H1 (cell line): ENCODE measurements at regions not wholly inside any gene's neighbourhood (a gene's known extent, or its start where the extent isn't known, plus 50 kb on each side); places are given as distances from the start of the nearest gene placed in this dataset.

Experiments used
- CTCF ChIA-PET: fragments of 300-600 bp; sonication (Branson Sonifier 250); formaldehyde crosslinking; loops from one replicate; lab custom pipeline; 2021; ENCODE audit not compliant: partially characterized antibody; lab: Charles Lee
- POLR2A ChIA-PET: fragments of 300-600 bp; sonication (Branson Sonifier 250); formaldehyde crosslinking; loops from one replicate; lab custom pipeline; 2021; ENCODE audit warnings: inconsistent platforms; ENCODE audit not compliant: partially characterized antibody; lab: Charles Lee
- DNase-seq, 2 experiments: peaks; one replicate each; pipeline versions ENCODE4 v3.0.0 to v3.0.0-alpha.2; 2010 to 2022; ENCODE audit warnings: low spot score in 2 of 2, low read depth in 1 of 2, mixed read lengths in 1 of 2
- FAIRE-seq: peaks from 2 replicates; lab custom pipeline; 2011; peaks lifted over from hg19 to GRCh38; lab: Jason Lieb, UNC
- H2AFZ ChIP-seq: 2 replicates; pipeline ENCODE4 v1.8.1; 2012; ENCODE audit warnings: low read length, inconsistent platforms
- H2AK5ac ChIP-seq: 2 replicates; pipeline ENCODE4 v1.6.1; 2013; ENCODE audit warnings: low read depth, low read length
- H2BK120ac ChIP-seq: replicated peaks from 2 replicates; pipeline ENCODE3; 2013; ENCODE audit warnings: low read depth, low read length, inconsistent platforms
- H2BK12ac ChIP-seq: 2 replicates; pipeline ENCODE4 v1.6.1; 2013; ENCODE audit warnings: low read depth, low read length
- H2BK15ac ChIP-seq: 2 replicates; pipeline ENCODE4 v1.6.1; 2013; ENCODE audit warnings: low read length
- H2BK20ac ChIP-seq: 2 replicates; pipeline ENCODE4 v1.6.1; 2013; ENCODE audit warnings: low read length
- H2BK5ac ChIP-seq: 2 replicates; pipeline ENCODE4 v1.6.1; 2013; ENCODE audit warnings: low read depth, low read length
- H3K14ac ChIP-seq: 2 replicates; pipeline ENCODE4 v1.6.1; 2013; ENCODE audit warnings: inconsistent platforms; ENCODE audit not compliant: insufficient read length
- H3K18ac ChIP-seq: 2 replicates; pipeline ENCODE4 v1.6.1; 2013; ENCODE audit warnings: low read length; ENCODE audit errors: extremely low read depth
- H3K23ac ChIP-seq: 2 replicates; pipeline ENCODE4 v1.6.1; 2013; ENCODE audit warnings: inconsistent platforms; ENCODE audit not compliant: insufficient read length
- H3K23me2 ChIP-seq: 2 replicates; pipeline ENCODE4 v1.6.1; 2013; ENCODE audit warnings: low read depth, low read length
- H3K27ac ChIP-seq: 2 replicates; pipeline ENCODE4 v1.6.1; 2011; ENCODE audit warnings: low read depth, low read length, inconsistent platforms
- H3K27me3 ChIP-seq, 4 experiments: replicated peaks in 1 of 4; 1 replicate in 1 of 4; 2 replicates in 3 of 4; pipeline versions ENCODE4 v1.6.1 to v1.8.1; 2011 to 2013; ENCODE audit warnings: low read length in 3 of 4, mild to moderate bottlenecking in 3 of 4, inconsistent platforms in 2 of 4, mixed read lengths in 2 of 4, moderate library complexity in 1 of 4; ENCODE audit not compliant: control insufficient read depth in 3 of 4, insufficient read depth in 3 of 4; ENCODE audit errors: extremely low read depth in 1 of 4
- H3K36me3 ChIP-seq, 4 experiments: 2 replicates each; pipeline versions ENCODE4 v1.6.1 to v1.8.1; 2011 to 2013; ENCODE audit warnings: mild to moderate bottlenecking in 4 of 4, low read length in 3 of 4, moderate library complexity in 2 of 4, control low read depth in 1 of 4, inconsistent platforms in 1 of 4; ENCODE audit not compliant: insufficient read depth in 4 of 4, control insufficient read depth in 2 of 4
- H3K4ac ChIP-seq: replicated peaks from 2 replicates; pipeline ENCODE3; 2013; ENCODE audit warnings: low read length, low read depth, mixed read lengths, inconsistent platforms; ENCODE audit not compliant: insufficient read length
- H3K4me1 ChIP-seq, 4 experiments: replicated peaks in 1 of 4; 1 replicate in 1 of 4; 2 replicates in 3 of 4; pipeline versions ENCODE4 v1.6.1 to v1.8.1; 2011 to 2013; ENCODE audit warnings: low read length in 3 of 4, inconsistent platforms in 2 of 4, mixed read lengths in 1 of 4; ENCODE audit not compliant: insufficient read depth in 4 of 4, control insufficient read depth in 3 of 4
- H3K4me2 ChIP-seq, 2 experiments: 2 replicates each; pipeline versions ENCODE4 v1.6.1 to v1.8.1; 2011 to 2013; ENCODE audit warnings: low read depth in 2 of 2, low read length in 2 of 2, control low read depth in 1 of 2, inconsistent platforms in 1 of 2, mild to moderate bottlenecking in 1 of 2; ENCODE audit not compliant: insufficient read depth in 1 of 2
- H3K4me3 ChIP-seq, 4 experiments: fragments of 200-600, 300-600 bp in 1 of 4; sonication (generic), shearing (Covaris generic), sonication (Bioruptor Twin) in 1 of 4; 2 replicates each; pipeline versions ENCODE4 v1.5.1 to v1.8.1; 2011 to 2016; ENCODE audit warnings: low read length in 4 of 4, low read depth in 3 of 4, control low read depth in 2 of 4, inconsistent platforms in 2 of 4, mild to moderate bottlenecking in 2 of 4, mixed read lengths in 1 of 4, moderate library complexity in 1 of 4; ENCODE audit not compliant: insufficient read depth in 2 of 4; ENCODE audit errors: extremely low read depth in 1 of 4
- H3K56ac ChIP-seq: replicated peaks from 2 replicates; pipeline ENCODE3; 2013; ENCODE audit warnings: low read depth, mild to moderate bottlenecking, mixed read lengths, low read length, inconsistent platforms; ENCODE audit not compliant: insufficient read length
- H3K79me1 ChIP-seq: 2 replicates; pipeline ENCODE4 v1.6.1; 2013; ENCODE audit warnings: low read depth, low read length, control low read depth
- H3K79me2 ChIP-seq, 2 experiments: 2 replicates each; pipeline versions ENCODE4 v1.6.1 to v1.8.1; 2012 to 2013; ENCODE audit warnings: low read length in 2 of 2, mild to moderate bottlenecking in 2 of 2, inconsistent platforms in 1 of 2; ENCODE audit not compliant: insufficient read depth in 2 of 2, control insufficient read depth in 1 of 2
- H3K9ac ChIP-seq, 4 experiments: replicated peaks in 1 of 4; 1 replicate in 1 of 4; 2 replicates in 3 of 4; pipeline versions ENCODE4 v1.6.1 to v1.8.1; 2011 to 2013; ENCODE audit warnings: low read depth in 3 of 4, low read length in 3 of 4, control low read depth in 2 of 4, mild to moderate bottlenecking in 2 of 4, moderate library complexity in 2 of 4, inconsistent platforms in 1 of 4; ENCODE audit errors: extremely low read depth in 1 of 4
- H3K9me3 ChIP-seq, 2 experiments: 2 replicates each; pipeline versions ENCODE4 v1.6.1 to v1.8.1; 2012 to 2013; ENCODE audit warnings: mild to moderate bottlenecking in 2 of 2, moderate library complexity in 2 of 2, control low read depth in 1 of 2, inconsistent platforms in 1 of 2, low read depth in 1 of 2, low read length in 1 of 2, mixed read lengths in 1 of 2; ENCODE audit not compliant: insufficient read depth in 2 of 2
- H4K20me1 ChIP-seq, 2 experiments: replicated peaks in 1 of 2; 2 replicates each; pipeline versions ENCODE3 to v1.8.1; 2011 to 2013; ENCODE audit warnings: inconsistent platforms in 2 of 2, low read length in 2 of 2, mild to moderate bottlenecking in 1 of 2; ENCODE audit not compliant: insufficient read depth in 2 of 2, control insufficient read depth in 1 of 2
- H4K5ac ChIP-seq: 2 replicates; pipeline ENCODE4 v1.6.1; 2013; ENCODE audit warnings: low read length, low read depth, mixed read lengths, inconsistent platforms; ENCODE audit not compliant: insufficient read length
- H4K8ac ChIP-seq: 2 replicates; pipeline ENCODE4 v1.8.0; 2013; ENCODE audit warnings: mild to moderate bottlenecking, moderate library complexity, low read length, inconsistent platforms; ENCODE audit not compliant: insufficient read depth; ENCODE audit errors: extremely low read depth
- H4K91ac ChIP-seq: replicated peaks from 2 replicates; pipeline ENCODE3; 2013; ENCODE audit warnings: low read length, mixed read lengths, inconsistent platforms; ENCODE audit not compliant: insufficient read length
- EGR1 ChIP-seq: IDR thresholded peaks from 2 replicates; pipeline ENCODE4 v1.6.1; 2011; ENCODE audit warnings: low read depth, low read length, borderline replicate concordance
- EP300 ChIP-seq, 2 experiments: IDR thresholded peaks; 1 replicate in 1 of 2; 2 replicates in 1 of 2; pipeline ENCODE4 v1.6.1; 2011 to 2012; ENCODE audit warnings: low read depth in 2 of 2, low read length in 2 of 2, mild to moderate bottlenecking in 2 of 2, borderline replicate concordance in 1 of 2, inconsistent platforms in 1 of 2, moderate library complexity in 1 of 2
- EZH2 ChIP-seq: fragments of 200-600 bp; sonication (generic); IDR thresholded peaks from 2 replicates; pipeline ENCODE4 v1.7.1; 2012; ENCODE audit warnings: low read depth, mild to moderate bottlenecking, moderate library complexity, low read length, inconsistent platforms; ENCODE audit not compliant: severe bottlenecking
- HDAC6 ChIP-seq: IDR thresholded peaks from one replicate; pipeline ENCODE4 v1.7.1; 2012; ENCODE audit warnings: low read depth, mild to moderate bottlenecking, inconsistent platforms, low read length, moderate library complexity
- KDM4A ChIP-seq: IDR thresholded peaks from one replicate; pipeline ENCODE4 v1.7.1; 2012; ENCODE audit warnings: low read depth, mild to moderate bottlenecking, moderate library complexity, low read length, inconsistent platforms; ENCODE audit not compliant: severe bottlenecking
- YY1 ChIP-seq: IDR thresholded peaks from 2 replicates; pipeline ENCODE4 v1.6.1; 2011; ENCODE audit warnings: low read depth, mild to moderate bottlenecking, low read length
- WGBS, 2 experiments: shearing (Covaris generic) in 1 of 2; methylation state at CpG; one replicate each; pipeline versions ENCODE4 v1.1.6 to v1.1.7; 2013 to 2015; ENCODE audit warnings: low lambda C conversion rate in 2 of 2, mixed read lengths in 2 of 2, inconsistent platforms in 1 of 2, low coverage in 1 of 2, missing lambda C conversion rate in 1 of 2; ENCODE audit not compliant: insufficient replicate concordance in 2 of 2, insufficient coverage in 1 of 2, insufficient read length in 1 of 2; ENCODE audit errors: extremely low coverage in 1 of 2, missing lambda C conversion rate in 1 of 2; 5-methylcytosine and 5-hydroxymethylcytosine counted together
- TF ChIP-seq, protein P1 (sequence below): IDR thresholded peaks from 2 replicates; pipeline ENCODE4 v1.6.1; 2011; ENCODE audit warnings: low read depth, mild to moderate bottlenecking, low read length; ENCODE audit not compliant: insufficient read depth
- TF ChIP-seq, protein P2 (sequence below): IDR thresholded peaks from 2 replicates; pipeline ENCODE4 v1.6.1; 2011; ENCODE audit warnings: low read length, improper control_type of control experiment
- TF ChIP-seq, protein P3 (sequence below), 3 experiments: IDR thresholded peaks; 1 replicate in 2 of 3; 2 replicates in 1 of 3; pipeline versions ENCODE4 v1.5.1 to v1.6.1; 2011; ENCODE audit warnings: low read length in 3 of 3, mild to moderate bottlenecking in 3 of 3, inconsistent platforms in 2 of 3, low read depth in 1 of 3, moderate library complexity in 1 of 3; ENCODE audit not compliant: insufficient read depth in 1 of 3; ENCODE audit errors: control extremely low read depth in 1 of 3

DNA sequence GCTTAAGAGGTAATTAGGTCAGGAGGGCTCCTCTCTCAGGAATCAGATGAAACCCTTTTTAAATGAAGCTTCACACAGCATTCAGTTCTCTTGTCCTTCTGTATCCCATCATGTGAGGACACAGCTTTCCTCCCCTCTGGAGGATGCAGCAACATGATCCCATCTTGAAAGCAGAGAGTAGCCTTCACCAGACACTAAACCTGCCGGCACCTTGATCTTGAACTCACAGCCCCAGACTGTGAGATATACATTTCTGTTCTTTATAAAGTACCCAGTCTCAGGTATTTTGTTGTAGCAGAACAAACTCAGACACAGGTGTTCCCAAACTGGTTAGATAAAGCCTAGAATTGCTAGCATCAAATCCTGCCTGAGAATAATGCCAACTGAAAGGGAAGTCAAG, 83.7 kb upstream of the PRICKLE2 start:
- H3K27ac ChIP-seq, result no peak overlapping the region
- TF ChIP-seq, protein P1, sequence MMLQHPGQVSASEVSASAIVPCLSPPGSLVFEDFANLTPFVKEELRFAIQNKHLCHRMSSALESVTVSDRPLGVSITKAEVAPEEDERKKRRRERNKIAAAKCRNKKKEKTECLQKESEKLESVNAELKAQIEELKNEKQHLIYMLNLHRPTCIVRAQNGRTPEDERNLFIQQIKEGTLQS, result no peak
- TF ChIP-seq YY1 (no peak), EZH2 (no peak), EGR1 (no peak), HDAC6 (no peak), EP300 (IDR thresholded peaks at IDR 0.05; ENCODE audit: borderline replicate concordance in 1 of 2, low read depth in 2 of 2, low read length in 2 of 2) (no peak), KDM4A (no peak)
- TF ChIP-seq, protein P2, sequence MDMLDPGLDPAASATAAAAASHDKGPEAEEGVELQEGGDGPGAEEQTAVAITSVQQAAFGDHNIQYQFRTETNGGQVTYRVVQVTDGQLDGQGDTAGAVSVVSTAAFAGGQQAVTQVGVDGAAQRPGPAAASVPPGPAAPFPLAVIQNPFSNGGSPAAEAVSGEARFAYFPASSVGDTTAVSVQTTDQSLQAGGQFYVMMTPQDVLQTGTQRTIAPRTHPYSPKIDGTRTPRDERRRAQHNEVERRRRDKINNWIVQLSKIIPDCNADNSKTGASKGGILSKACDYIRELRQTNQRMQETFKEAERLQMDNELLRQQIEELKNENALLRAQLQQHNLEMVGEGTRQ, result no peak
- TF ChIP-seq, protein P3, sequence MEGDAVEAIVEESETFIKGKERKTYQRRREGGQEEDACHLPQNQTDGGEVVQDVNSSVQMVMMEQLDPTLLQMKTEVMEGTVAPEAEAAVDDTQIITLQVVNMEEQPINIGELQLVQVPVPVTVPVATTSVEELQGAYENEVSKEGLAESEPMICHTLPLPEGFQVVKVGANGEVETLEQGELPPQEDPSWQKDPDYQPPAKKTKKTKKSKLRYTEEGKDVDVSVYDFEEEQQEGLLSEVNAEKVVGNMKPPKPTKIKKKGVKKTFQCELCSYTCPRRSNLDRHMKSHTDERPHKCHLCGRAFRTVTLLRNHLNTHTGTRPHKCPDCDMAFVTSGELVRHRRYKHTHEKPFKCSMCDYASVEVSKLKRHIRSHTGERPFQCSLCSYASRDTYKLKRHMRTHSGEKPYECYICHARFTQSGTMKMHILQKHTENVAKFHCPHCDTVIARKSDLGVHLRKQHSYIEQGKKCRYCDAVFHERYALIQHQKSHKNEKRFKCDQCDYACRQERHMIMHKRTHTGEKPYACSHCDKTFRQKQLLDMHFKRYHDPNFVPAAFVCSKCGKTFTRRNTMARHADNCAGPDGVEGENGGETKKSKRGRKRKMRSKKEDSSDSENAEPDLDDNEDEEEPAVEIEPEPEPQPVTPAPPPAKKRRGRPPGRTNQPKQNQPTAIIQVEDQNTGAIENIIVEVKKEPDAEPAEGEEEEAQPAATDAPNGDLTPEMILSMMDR (IDR thresholded peaks at IDR 0.05; ENCODE audit: control extremely low read depth in 1 of 3, insufficient read depth in 1 of 3, low read depth in 1 of 3, low read length in 3 of 3), result no peak

More for the DNA sequence above, 83.7 kb upstream of the PRICKLE2 start:
- Histone ChIP-seq H4K8ac (no peak overlapping the region), H3K27me3 (no peaks in the 10 kb centered on the region), H4K20me1 (no peaks in the 10 kb centered on the region), H3K56ac (no peak overlapping the region), H3K23me2 (no peaks in the 10 kb centered on the region), H2BK20ac (no peak overlapping the region), H2BK120ac (no peak overlapping the region), H4K91ac (no peak overlapping the region), H3K36me3 (no peaks in the 10 kb centered on the region), H2AFZ (no peak overlapping the region), H3K4me3 (no peak overlapping the region), H4K5ac (no peak overlapping the region), H3K79me2 (no peaks in the 10 kb centered on the region), H2AK5ac (no peak overlapping the region), H3K9ac (no peak overlapping the region; a peak in 1 of 7 replicates), H3K4me2 (no peak overlapping the region), H3K14ac (no peak overlapping the region), H3K9me3 (no peaks in the 10 kb centered on the region), H3K4me1 (no peaks in the 10 kb centered on the region), H3K79me1 (no peaks in the 10 kb centered on the region), H3K4ac (no peak overlapping the region), H3K23ac (no peak overlapping the region), H2BK12ac (no peak overlapping the region), H2BK5ac (no peak overlapping the region), H3K18ac (no peak overlapping the region), H2BK15ac (no peak overlapping the region)
- FAIRE-seq (no peak), DNase-seq (no peak)
- CTCF ChIA-PET, result interaction anchor here (0.6 to 2.3 kb wide), 3 partner anchors 11 to 25 kb away, joined by 3 to 11 read pairs (median 3); no protein-coding TSS in a partner anchor
- WGBS, 2 experiments, result 94% methylated on average over 1 of the region's 1 CpG; no CpG with 5 or more reads in 1 of the 2 experiments
- POLR2A ChIA-PET, result interaction anchor here (0.6 kb wide), 1 partner anchor 11 kb away, joined by 3 read pairs; no protein-coding TSS in a partner anchor
